ENCODE measurements at regions not wholly inside any gene's neighbourhood (a gene's known extent, or its start where the extent isn't known, plus 50 kb on each side); places are given as distances from the start of the nearest gene placed in this dataset.

DNA sequence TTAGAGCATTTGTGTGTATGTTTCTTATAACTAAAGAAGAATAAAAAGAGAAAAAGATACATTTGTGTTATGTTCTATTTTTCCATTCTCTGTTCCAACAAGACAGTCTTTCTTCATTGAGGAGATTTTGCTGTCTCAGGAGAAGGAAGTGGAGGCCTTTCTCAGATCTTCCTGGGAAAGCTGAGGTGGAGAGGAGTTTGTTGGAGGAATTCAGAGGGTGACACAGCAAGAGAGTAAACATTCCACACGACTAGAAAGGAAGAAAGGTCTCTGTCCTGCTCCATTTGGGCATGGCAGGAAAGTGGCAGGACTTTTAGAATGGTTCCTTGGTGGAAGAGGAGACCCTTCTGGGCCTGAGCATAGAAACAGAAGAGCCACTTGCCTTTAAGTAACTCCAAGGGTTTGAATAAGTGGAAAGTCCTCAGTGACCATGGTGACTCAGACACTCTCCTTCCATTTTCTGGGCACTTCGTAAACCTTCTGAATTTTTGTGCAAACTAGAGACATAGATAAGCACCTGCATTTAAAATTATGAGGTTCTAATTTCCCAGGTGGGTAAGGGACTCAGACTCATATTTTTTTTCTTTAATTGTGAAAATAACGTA, 52.3 kb upstream of the COL5A2 start:
- H3K4me1 Mint-ChIP-seq, result no peaks in the 10 kb centered on the region
- no peak overlapping the region for H3K27ac Mint-ChIP-seq (ENCODE audit: unreplicated experiment)
- no peak overlapping the region for H3K4me3 Mint-ChIP-seq

DNA sequence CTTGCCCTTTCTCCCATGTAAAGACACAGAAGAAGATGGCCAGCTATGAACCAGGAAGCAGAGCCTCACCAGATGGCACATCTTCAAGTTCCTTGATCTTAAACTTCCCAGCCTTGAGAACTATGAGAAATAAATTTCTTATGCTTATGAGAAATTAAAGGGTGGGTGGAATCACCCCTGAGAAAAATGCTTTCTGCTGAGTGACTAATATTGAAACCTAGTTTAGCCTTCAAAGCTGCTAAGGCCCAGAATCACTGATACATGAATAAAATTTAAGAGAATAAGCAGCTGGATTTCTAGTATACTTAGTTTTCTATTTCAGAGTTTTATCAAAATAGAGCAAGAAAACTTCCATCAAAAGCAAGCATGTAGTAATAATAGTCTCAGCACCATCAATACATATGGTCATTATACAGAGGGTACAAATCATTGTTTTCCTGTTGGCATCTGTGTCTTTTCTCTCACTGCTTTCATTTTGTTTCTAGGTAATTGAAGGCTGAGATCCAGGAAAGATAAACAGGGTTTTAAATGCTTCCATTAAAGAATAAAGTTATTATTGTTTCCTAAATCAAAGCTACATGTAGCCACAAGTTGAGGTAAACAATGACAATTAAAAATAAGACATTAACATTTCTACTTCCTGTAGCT, 53.3 kb upstream of the COL5A2 start:
- H3K36me3 Mint-ChIP-seq (ENCODE audit: low read depth), result no peaks in the 10 kb centered on the region
- H3K4me1 Mint-ChIP-seq, result no peaks in the 10 kb centered on the region
- H3K27ac Mint-ChIP-seq (ENCODE audit: unreplicated experiment), result no peak overlapping the region
- TF ChIP-seq, protein P1, sequence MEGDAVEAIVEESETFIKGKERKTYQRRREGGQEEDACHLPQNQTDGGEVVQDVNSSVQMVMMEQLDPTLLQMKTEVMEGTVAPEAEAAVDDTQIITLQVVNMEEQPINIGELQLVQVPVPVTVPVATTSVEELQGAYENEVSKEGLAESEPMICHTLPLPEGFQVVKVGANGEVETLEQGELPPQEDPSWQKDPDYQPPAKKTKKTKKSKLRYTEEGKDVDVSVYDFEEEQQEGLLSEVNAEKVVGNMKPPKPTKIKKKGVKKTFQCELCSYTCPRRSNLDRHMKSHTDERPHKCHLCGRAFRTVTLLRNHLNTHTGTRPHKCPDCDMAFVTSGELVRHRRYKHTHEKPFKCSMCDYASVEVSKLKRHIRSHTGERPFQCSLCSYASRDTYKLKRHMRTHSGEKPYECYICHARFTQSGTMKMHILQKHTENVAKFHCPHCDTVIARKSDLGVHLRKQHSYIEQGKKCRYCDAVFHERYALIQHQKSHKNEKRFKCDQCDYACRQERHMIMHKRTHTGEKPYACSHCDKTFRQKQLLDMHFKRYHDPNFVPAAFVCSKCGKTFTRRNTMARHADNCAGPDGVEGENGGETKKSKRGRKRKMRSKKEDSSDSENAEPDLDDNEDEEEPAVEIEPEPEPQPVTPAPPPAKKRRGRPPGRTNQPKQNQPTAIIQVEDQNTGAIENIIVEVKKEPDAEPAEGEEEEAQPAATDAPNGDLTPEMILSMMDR (conservative IDR thresholded peaks at IDR 0.05), result no peak
- DNase-seq (ENCODE audit: low read depth, low spot score), result no peak
- no peaks in the 10 kb centered on the region for H3K9me3 Mint-ChIP-seq
- no peak overlapping the region for H3K4me3 Mint-ChIP-seq
- H3K27me3 Mint-ChIP-seq (ENCODE audit: low read depth), result no peaks in the 10 kb centered on the region

More for the DNA sequence above, 52.3 kb upstream of the COL5A2 start:
- TF ChIP-seq, protein P1 (conservative IDR thresholded peaks at IDR 0.05), result no peak
- DNase-seq (ENCODE audit: low read depth, low spot score), result no peak
- Mint-ChIP-seq H3K27me3 (ENCODE audit: low read depth) (no peaks in the 10 kb centered on the region), H3K36me3 (ENCODE audit: low read depth) (no peaks in the 10 kb centered on the region), H3K9me3 (no peaks in the 10 kb centered on the region)

DNA sequence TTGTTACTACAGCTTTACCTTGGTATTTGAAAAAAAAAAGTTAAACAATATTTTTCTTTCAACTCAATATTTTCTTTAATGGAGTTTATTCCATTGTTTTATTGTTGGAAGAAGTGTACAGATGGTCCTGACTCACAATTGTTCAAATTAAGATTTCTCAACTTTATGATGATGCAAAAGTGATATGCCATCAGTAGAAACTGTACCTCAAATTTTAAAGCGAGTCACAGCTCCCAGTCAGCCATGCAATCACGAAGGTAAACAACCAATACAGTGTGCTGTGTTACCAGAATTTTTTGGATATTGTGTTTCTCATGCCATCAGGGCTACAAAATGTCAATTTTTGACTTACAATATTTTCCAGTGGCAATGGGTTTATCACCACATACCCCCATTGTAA, 54.0 kb upstream of the COL5A2 start:
- Mint-ChIP-seq H3K36me3 (ENCODE audit: low read depth) (no peaks in the 10 kb centered on the region), H3K27ac (ENCODE audit: unreplicated experiment) (no peak overlapping the region)

DNA sequence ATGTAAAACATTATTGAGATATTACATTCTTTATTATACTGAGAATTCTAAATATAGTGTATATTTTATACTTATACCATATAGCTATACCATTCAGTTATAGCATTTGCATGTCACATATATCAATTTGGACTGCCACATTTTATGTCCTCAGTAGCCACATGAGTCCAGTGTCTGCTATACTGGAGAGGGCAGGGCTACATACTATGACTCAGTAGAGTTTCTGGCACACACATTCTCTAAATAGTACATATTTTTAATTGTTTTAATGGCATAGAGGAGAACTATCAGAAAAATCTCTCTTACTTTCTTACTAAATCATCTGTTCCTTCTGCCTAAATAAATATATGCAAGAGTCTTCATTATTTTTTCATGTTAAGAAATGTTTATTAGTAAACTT, 55.4 kb upstream of the COL5A2 start:
- H3K27me3 Mint-ChIP-seq (ENCODE audit: low read depth), result no peaks in the 10 kb centered on the region
- H3K4me1 Mint-ChIP-seq, result no peaks in the 10 kb centered on the region
- H3K9me3 Mint-ChIP-seq, result no peaks in the 10 kb centered on the region
- no peak overlapping the region for H3K4me3 Mint-ChIP-seq
- DNase-seq (ENCODE audit: low read depth, low spot score), result no peak
- TF ChIP-seq, protein P1 (conservative IDR thresholded peaks at IDR 0.05), result no peak
- H3K36me3 Mint-ChIP-seq (ENCODE audit: low read depth), result no peaks in the 10 kb centered on the region
- H3K27ac Mint-ChIP-seq (ENCODE audit: unreplicated experiment), result no peak overlapping the region

More for the DNA sequence above, 54.0 kb upstream of the COL5A2 start:
- H3K27me3 Mint-ChIP-seq (ENCODE audit: low read depth), result no peaks in the 10 kb centered on the region
- H3K9me3 Mint-ChIP-seq, result no peaks in the 10 kb centered on the region
- H3K4me3 Mint-ChIP-seq, result no peak overlapping the region
- TF ChIP-seq, protein P1 (conservative IDR thresholded peaks at IDR 0.05), result no peak
- DNase-seq (ENCODE audit: low read depth, low spot score), result no peak
- H3K4me1 Mint-ChIP-seq, result no peaks in the 10 kb centered on the region

DNA sequence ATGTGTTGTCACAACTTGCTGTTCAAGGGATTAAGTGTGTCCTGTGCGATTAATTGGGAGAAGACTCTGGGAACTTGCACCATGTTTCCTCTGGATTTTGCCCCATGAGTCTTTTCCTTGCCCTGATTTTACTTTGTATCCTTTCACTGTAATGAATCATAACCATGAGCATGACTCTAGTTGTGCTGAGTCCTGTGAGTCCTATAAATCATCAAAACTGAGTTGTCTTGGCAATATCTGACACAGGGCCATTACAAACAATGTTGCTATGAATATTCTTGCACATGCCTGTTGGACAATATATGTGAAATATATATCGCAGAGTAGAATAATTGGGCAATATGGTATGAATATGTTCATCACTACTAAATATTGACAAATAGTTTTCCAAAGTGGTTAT, 56.5 kb upstream of the COL5A2 start:
- Mint-ChIP-seq H3K9me3 (no peaks in the 10 kb centered on the region), H3K4me3 (no peak overlapping the region), H3K36me3 (ENCODE audit: low read depth) (no peaks in the 10 kb centered on the region), H3K27ac (ENCODE audit: unreplicated experiment) (no peak overlapping the region), H3K4me1 (no peaks in the 10 kb centered on the region), H3K27me3 (ENCODE audit: low read depth) (no peaks in the 10 kb centered on the region)
- DNase-seq (ENCODE audit: low read depth, low spot score), result no peak
- TF ChIP-seq, protein P1 (conservative IDR thresholded peaks at IDR 0.05), result no peak
